Right lung (tissue), 2 donors: ENCODE measurements at regions not wholly inside any gene's neighbourhood (a gene's known extent, or its start where the extent isn't known, plus 50 kb on each side); places are given as distances from the start of the nearest gene placed in this dataset.
"Not testable (repeated sequence)": the region's sequence is repeated elsewhere in the genome, so short reads cannot be mapped to it uniquely, and the experiment has no call there.

Source experiments
- DNase-seq, 2 donors: peaks; one replicate each; pipeline ENCODE4 v3.0.0-alpha.2; 2013

GRCh38 chr18:68429111-68429510 is 285.8 kb downstream of the TMX3 start:
- DNase-seq, result no peak

GRCh38 chr18:68428661-68429060 is 286.2 kb downstream of the TMX3 start:
- no peak for DNase-seq

DNA sequence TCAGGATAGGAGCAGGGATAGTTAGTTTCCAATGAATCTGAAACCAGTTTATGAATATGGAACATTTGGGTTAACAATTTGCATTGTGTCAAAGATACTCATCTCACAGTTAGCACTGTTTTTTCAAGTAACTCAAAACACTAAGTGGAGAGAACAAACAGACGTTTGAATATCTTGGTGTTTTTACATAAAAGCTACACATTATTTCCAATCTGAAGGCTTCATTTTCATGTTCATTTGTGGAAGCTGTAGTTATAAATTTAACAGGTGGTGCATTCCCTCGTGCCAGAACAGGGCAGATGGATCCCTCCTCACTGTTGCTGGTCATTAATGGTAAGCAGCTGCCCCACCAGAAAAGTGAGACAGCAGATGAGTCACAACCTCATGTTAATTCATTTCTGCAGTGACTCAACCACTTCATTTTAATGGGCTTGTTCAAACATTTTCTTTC is 286.9 kb downstream of the TMX3 start:
- no peak for DNase-seq

DNA sequence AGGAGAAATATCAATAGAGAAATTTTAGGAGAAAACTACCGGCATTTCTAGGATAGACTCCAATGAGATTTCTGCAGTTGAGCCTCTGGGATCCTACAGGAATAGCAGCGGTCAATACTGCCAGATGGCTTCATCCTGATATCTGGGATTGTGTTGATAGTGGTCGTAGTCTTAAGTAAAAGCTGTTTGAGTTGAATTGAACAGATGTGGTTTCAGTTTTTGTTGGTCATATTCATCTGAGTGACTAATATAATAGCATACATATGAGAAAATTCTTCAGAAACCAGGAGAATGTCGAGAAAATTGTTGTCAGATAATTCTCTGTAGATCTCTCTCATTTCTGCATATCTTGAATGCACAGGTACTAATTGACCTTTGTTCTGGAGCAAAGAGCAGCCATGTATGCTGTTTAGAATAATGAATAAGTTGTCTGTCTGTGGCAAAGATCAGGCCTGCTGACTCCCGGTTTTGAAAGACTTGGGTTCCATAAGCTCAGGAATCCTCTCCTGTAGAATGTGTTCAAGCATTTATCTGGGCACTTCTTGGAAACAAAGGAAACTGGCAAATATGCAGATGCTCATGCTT is 288.1 kb downstream of the TMX3 start:
- no peak for DNase-seq

GRCh38 chr18:68418881-68419280 is 296.0 kb downstream of the TMX3 start:
- no peak for DNase-seq

DNA sequence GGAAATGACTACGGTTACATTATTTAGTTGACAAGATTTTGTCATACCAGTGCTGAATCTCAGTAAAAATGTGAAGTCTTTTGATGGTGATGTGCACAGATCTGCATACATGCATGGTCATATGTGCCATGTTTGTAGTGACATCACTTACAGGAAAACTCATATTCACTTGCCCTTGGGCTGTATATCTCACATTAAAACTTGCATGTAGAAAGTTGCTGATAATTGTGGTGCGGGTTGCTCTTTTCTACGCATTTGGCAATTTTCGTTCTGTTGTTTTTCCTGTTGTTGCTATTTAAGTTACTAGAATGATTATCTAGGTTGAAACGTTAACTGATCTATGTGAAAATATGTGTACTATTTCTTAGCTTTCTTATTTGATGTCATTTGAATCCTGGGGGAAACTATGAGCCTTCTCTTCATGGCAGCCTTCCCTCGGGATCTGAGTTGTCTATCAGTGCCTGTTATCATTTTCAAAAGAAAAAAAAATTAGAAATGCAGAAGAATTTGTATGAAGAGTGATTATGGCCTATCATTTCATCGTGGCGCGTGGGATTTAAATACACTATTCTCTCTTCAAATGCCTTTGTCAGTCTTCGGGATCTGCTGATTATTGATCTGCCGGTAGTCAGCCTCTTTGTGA is 296.6 kb downstream of the TMX3 start:
- DNase-seq, result no peak

DNA sequence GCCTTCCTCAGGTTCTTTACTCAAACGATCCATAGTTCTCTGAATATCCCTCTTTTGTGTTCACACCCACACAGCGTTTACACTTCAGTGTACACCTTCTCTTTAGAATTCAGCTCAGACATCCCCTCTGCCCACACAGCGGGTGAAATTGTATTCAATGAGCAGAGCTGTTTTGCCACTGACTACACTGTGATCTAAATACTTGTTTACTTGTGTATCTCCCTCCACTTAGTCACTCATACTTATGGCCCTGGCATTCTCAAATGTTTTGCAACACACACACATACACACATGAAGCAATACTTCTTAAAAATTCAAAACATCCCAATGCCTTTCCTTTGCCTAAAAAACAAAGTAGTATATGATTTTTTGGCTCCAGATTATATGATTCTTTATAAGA is 297.1 kb downstream of the TMX3 start:
- no peak for DNase-seq

DNA sequence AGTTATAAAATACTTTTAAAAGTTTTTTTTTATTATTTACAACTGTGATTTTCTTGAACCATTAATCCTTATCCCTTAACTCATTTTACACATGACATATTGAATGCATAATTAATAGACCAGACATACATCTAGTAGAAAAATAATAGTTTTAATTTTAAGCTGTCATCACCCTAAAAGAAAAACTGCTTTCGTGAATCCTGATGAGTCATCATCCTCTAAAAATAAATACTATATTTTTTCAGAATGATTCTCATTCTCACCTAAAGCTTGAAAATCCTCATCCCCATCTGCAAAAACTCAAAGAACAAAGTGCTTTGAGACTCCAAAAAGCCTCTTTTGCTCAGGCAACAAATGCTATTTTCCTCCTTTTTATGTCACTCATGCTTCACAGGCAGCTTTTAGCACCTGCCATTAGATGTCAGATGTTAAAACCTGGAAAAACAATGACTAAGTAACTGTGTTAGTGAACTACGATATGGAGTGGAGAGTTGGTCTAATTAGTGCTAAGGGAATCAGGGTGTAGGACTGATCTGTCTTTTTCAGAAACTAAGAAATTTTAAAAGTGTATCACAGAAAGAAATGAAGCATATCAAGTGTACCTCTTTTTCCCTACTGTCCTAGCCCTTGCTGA is 297.6 kb downstream of the TMX3 start:
- DNase-seq, result no peak

DNA sequence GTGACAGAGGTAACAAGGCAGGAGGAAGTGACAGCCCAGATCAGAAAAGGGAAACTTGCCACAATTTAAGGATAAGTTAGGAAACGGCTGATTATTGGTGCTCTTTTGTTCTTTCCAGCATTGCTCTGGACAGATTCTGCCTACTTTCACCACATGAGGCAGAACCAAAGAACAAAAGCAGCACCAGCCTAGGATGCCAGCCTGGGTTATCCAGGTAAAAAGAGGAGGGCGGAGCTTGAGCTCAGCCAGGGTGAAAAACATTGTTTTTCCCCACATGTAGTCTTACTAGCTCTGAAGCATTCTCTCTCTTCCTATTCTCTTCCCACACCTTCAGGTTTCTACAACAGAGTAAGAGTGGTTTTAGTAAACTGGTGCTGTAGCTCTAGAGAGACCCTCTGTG is 300.5 kb downstream of the TMX3 start:
- no peak for DNase-seq

DNA sequence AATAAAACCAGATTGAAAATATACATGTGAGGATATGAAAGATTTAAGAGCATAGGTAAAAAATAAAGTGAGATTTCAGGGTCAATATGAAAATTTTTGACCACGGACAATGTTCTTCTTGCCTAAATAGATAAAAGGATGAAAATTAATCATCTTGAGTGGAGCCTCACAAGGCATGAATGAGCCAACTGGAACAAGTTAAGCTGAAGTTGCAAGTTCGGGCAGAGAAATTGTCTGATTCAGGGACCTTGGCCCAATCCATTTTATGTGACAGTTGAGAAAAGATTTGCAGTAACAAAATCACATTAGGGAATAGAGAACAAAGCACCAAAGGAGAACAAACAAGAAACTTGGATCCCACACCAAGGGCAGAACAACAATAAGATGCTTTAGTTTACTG is 305.3 kb downstream of the TMX3 start:
- no peak for DNase-seq

GRCh38 chr18:68406761-68407160 is 308.1 kb downstream of the TMX3 start:
- DNase-seq, result no peak

- no peak for DNase-seq
Observed at GRCh38 chr18:68402784-68403183, 312.1 kb downstream of the TMX3 start.

DNA sequence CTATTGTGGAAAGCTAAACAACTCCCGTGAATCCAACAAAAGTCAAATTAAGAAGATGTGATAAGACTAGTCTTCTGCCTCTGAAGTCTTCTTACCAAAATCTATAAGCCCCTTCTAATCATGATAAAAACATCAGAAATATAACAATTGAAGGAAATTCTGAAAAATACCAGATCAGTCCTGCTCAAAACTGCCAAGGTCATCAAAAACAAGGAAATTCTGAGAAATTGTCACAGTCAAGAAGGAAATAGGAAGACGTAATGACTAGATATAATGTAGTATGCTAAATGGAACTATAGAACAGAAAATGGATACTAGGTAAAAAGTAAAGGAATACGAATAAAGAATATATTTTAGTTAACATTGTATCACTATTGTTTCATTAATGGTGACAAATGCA is 314.0 kb downstream of the TMX3 start:
- DNase-seq, result no peak

DNA sequence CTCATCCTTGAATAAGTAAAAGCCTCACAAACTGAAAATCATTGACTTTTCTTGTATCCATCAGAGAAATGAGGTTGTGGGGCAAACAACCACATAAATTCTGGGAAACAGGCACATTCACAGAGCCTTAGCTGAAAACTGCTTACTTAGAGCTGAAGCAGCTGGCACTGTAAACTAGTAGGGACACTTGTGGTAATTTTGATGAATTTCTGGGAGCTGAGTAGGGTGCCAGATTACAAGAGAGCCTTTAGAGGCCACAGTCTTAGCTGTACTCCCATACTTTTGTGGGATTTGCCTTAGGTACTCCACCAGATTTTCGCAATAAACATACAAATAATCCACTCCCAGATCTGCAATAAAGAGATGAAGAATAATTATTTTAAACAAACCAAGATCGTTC is 315.2 kb downstream of the TMX3 start:
- DNase-seq, result no peak

- DNase-seq, result no peak
Observed at GRCh38 chr18:68397241-68398035, 317.5 kb downstream of the TMX3 start.

DNA sequence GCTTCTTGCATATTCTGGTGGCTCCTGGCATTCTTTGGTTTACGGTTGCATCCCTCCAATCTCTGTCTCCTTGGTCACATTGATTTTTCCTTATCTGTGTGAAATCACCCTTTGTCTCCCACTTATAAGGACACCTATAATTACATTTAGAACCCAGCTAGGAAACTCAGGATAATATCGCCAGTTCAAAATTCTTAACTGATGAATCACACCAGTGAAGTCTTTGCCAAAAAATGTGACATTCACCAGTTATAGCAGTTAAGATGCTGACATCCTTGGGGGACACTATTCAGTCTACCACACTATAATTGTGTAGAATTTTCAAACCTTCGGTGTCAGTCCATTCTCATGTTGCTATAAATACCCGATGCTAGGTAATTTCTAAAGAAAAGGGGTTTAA is 320.2 kb downstream of the TMX3 start:
- no peak for DNase-seq

- DNase-seq, result no peak
Observed at GRCh38 chr18:68391801-68392200, 323.1 kb downstream of the TMX3 start.

GRCh38 chr18:68387246-68387645 is 327.7 kb downstream of the TMX3 start:
- DNase-seq, result no peak

GRCh38 chr18:68383979-68384378 is 330.9 kb downstream of the TMX3 start:
- not testable (repeated sequence) for DNase-seq

- no peak for DNase-seq
Observed at GRCh38 chr18:68376926-68377325, 338.0 kb downstream of the TMX3 start.

GRCh38 chr18:68362907-68363306 is 352.0 kb downstream of the TMX3 start:
- DNase-seq, result no peak

DNA sequence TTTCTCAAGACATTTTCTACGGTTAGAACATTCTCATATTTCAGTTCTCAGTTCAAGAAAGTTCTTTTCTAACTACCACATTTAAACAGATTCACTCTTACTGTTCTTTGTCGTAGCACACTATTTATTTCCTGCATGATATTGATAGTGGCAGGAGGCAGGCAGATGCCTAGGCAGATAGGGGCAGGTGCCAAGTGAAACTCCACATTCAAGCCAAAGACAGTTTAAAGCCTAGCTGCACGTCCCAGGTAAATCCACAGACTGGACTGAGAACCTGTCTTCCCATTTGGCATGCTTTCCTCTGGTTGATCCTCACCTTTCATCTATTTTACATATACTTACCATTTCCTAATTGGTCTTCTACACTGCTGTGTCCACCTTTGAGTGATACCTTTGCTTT is 359.3 kb downstream of the TMX3 start:
- no peak for DNase-seq

DNA sequence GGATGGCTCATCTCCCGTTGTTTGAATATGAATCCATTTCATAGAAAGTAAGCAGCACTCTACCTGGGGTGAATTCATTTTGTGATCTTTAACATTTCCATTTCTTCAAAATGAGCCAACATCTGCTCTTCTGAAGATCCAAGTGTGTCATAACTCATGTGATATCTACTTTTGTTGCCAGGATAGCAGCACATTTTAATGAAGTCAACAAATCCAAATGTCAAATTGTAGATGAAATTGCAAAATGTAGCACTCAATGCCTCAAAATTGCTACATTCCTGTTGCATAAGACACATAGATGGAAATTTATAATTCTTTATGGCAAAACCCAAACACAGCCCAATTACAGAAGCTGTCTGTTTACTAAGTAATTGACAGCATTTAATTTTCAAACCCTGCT is 360.7 kb downstream of the TMX3 start:
- DNase-seq, result no peak
